NCI-H2196 treated with DMSO at 0.1 percent for 48 hours (cell line): ENCODE measurements at regions not wholly inside any gene's neighbourhood (a gene's known extent, or its start where the extent isn't known, plus 50 kb on each side); places are given as distances from the start of the nearest gene placed in this dataset.
"Not testable (repeated sequence)": the region's sequence is repeated elsewhere in the genome, so short reads cannot be mapped to it uniquely, and the experiment has no call there.

ENCODE experiments used
- DNase-seq: peaks from one replicate; lab custom pipeline; 2025; ENCODE audit not compliant: unreplicated experiment; lab: John Stamatoyannopoulos, UW

DNA sequence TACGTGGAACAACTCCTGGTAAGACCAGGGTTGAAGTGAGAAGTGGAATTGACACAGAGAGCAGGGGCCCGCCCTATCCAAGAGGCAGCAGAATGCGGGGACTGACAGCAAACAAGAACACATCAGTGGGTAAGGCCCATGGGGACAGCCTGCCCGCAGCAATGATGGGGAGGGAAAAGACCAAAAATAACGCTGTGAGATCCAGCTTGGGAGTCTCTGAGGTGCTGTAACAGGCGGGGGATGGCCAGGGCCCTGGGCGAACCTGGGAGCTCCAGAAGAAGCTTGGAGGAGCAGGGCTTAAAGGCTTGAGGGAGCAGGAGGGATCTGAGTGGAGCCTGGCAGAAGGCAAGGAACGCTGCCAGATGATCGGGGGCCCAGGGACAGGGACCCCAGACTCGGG, 173.4 kb downstream of the TMEM200C start:
- no peak for DNase-seq

DNA sequence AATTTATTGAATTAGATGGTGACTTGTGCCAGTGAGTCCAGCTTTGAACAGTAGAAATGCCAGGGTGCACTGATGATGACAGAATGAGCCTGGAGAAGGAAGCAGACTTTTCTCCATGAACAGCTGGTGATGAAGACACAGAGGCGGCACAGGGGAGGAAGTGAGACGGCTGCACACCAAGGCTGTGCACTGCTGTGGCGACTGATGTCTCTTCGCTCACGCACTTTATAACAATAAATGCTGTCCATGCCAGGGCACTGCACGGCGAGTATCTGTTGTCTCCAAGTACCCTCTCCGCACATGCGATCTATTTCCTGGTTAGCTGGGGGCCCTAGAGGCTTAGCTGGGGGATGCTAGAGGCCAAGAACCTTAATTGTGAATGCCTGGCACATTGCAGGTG, 175.2 kb downstream of the TMEM200C start:
- DNase-seq = no peak

DNA sequence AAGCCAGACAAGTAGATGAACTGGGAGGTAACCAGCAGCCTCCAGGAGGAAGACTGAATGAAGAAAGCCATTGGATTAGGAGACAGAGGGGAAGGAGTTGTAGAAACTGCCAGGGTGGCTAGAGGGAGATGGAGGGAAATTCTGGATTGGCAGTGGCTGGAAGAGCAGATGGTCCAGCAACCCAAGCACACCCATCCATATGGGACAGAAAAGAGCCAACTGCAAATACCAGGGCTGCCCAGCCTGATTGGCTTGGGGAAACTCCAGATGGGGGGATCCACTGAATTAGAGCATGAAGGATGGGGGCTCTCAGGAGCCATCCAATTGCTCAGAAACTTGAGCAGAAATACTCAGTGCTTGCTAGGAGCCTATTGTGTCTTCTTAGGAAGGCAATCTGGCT, 173.5 kb upstream of the EPB41L3 start:
- DNase-seq = no peak

DNA sequence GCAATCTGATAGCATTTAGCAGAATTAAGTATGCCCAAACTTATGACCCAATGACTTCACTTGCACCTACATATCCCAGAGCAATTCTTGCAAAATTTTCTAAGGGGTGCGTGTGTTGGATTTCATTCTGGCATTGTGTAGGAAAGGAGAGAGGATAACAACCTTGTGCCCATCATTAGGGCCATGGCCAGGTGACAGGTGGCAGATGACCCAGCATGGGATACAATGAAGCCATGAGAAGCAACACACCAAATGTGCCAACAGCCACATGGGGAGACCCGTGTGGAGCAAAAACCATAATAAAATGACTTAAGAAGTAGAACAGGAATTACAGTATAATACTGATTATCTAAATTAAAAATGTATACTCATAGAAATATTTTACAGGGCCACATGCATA, 166.9 kb upstream of the EPB41L3 start:
- DNase-seq = no peak

DNA sequence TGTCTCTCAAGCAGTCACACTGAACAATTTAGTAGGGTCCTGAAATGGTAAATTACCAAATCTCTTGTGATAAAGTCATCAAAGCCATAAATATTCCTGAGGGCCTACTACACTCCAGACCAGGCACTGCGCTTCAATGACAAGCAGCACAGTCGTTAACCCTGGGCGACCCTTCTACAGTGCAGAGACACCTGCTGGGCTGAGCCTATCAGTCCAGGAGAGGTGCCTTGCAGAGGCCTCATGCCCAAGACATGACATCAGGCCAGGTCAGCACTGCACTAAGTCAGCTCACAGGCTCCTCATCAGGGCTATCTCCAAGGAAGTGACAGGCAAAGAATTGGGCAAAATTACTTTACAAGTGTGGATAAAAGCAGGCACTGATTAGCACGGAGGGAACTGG, 166.4 kb upstream of the EPB41L3 start:
- DNase-seq = no peak

DNA sequence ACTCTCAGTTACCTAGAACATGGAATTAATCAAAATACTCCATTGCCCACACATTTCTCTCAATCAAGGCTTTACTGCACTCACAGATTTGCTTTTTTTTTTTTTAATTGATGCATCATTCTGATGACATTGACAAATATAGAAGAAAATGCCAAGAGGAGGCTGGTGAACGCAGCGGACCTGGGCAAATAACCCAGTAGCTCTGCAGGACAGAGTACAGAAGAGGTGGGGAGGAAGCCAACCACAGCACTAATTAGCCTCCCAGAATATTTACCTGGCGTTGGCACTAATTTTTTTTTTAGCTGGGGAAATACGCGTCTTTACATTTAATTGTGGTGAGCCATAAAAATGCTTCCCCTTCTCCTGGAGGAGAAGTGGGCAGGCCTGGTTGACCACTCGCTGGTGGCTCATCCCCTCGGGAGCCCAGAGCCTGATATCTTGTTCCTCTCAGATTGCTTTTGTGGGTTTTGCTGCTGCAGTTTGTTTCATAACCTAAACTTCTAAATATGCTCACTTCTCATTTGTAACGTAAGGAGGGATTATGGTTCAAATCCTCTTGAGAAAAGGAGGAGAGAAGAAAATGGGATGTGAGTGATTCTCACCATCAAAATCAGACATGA, 165.8 kb upstream of the EPB41L3 start:
- no peak for DNase-seq

DNA sequence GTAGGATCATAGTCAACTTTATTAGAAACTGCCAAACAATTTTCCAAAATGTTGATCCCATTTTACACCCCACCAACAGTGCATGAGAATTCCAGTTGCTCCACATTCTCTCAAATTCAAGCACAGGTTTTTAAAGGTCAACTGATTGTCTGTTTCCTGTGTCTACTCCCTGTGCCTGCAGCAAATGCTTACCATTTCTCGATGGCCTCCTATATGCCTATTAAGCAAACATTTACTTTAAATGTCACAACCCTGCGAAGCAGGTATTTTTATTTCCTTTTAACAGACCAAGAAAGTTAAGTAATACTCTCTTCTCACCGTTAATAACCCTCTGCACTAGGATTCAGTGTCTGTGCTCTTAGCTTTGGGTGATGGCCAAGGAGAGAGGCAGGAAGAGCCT, 163.8 kb upstream of the EPB41L3 start:
- no peak for DNase-seq

DNA sequence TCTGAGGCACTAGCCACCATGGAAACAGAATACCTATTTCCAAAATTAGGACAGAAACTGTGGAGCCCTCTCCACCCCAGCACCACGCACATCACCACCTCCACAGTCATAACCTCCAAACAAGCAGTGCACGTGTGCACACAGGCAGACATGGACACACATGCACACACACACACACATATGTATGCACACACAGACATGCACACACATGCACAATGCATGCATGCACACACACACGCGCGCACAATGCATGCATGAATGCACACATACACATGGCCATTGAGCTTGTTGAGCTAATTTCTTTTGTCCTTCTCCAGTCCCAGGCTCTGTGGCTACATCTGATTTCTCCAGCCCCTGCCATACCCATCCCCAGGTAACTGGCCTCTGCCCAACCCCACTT, 161.6 kb upstream of the EPB41L3 start:
- DNase-seq = no peak

DNA sequence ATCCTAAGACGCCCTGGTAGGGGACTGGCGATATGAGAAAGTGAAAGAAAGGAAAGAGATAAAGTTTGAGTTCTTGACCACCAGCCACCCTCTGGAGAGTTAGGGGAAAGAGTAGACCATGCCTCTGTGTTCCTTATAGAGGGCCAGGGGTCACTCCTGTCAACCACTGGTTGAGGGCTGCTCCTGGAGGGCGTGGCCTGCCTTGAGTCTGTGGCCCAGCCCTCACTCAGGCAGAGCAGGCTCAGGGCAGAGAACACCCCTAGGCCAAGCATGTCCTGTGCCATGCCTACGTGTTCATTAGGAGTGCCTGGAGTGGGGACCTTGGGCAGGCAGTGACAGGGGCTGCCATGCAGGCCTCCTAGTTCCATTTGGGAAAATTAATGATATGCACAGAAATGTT, 161.1 kb upstream of the EPB41L3 start:
- no peak for DNase-seq

DNA sequence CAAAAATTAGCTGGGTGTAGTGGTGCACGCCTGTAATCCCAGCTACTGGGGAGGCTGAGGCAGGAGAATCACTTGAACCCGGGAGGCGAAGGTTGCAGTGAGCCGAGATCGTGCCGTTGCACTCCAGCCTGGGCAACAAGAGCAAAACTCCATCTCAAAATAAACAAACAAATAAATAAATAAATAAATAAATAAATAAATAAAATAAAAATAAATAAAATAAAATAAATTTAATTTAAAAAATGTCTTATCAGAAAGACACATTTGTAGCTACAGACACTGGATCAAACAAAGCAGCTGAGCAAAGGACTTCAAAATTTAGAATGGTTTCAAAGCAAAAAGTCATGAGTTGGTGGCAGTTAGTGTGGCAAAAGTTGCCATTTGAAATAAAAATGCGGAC, 158.2 kb upstream of the EPB41L3 start:
- DNase-seq = not testable (repeated sequence)

DNA sequence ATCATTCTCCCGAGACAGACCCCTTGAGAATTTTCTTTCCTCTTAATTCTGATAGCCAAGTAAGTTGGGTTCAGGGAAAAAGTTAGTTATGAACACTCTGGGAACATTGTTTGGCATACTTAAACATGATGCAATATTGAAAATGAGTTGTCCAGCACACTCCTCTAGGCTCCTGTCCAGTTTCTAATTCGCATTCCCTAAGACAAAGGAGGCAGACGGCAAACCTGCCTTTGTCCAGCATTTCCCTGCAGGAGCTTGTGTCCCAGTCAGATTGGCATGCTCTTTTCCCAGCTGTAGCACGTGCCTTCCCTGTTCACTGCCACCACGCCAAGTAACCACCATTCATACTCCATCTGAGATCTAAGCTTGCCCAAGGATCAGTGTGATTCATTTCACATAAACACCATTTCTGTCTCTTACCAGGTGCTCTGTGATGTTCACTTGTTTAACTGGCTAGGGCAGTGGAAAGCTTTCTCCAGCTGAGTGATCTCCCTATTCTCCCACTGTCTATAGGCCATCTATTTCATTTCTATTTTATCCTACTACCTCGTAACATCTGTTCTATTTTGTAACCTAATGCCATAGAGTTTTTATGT, 150.0 kb upstream of the EPB41L3 start:
- no peak for DNase-seq

DNA sequence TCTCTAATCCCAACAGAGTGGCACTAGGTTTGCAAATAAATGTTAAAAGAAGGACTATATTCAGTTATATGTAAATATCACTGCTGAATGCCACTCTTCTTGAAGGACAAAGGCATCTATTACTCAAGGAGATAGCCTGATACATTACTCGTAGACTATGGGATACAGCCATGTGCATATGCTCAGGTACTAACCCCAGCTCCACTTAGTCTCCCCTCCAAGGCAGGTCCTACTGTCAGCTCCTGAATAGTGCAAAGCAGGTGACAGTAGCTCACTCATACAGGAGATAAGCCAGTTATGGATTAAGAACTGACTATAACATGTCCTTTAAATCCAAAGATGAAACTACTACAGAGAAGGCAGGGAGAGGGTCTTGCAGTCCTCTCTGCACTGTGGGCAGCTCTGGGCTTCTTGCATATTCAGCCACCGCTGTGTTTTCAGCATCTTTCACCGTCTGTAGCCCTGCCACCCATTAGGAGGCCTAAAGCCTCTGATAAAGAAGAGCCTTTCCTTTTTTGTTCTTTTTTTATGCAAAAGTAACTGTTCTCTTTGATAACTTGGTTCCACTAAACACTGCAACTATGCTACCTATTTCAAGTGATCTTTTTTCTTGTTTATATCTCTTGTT, 135.1 kb upstream of the EPB41L3 start:
- DNase-seq = no peak

DNA sequence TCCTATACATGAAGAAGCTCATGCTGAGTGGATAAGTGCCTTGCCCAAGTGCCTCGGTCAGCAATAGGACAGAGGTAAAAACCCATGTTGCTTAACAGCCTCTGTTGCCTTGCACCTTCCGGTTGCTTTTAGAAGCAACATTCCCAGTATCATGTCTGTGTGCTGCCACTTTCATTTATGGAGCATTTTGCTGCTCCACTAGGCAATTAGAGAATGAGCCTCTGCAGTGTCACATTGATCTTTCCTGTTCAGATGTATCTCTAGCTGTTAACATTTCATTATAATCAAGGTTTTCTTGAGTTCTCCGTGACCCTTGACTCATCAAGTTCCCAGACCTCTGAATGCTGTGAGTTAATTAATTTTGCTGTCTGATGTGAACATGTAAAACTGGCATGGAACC, 134.5 kb upstream of the EPB41L3 start:
- no peak for DNase-seq

DNA sequence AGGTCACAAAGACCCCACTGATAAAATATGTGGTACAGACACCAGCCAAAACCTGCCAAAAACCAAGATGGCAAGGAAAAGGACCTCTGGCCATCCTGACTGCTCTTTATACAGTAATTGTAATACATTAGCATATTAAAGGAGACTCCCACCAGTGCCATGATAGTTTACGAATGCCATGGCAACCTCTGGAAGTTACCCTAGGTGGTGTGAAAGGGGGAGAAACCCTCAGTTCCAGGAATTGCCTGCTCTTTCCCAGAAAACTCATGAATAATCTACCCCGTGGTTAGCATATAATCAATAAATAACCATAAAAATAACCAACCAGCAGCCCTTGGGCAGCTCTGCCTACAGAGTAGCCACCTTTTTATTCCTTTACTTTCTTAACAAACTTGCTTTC, 129.8 kb upstream of the EPB41L3 start:
- no peak for DNase-seq

DNA sequence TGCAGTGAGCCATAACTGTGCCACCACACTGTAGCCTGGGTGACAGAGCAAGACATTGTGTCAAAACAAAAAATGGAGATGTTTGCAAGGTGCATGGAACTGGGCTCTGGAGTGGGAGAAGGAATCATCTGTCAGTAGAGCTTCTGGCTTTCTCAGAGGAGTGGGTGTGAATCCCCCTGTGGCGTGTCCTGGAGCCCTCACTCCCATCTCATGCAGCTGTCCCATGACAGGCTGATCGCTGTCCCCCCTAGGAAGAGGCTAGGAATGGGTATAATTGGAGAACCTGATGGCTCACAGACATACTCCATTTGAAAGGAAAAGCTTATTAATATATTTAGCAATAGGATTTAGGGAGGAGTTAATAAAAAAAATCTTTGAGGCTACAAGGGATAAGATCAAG, 125.8 kb upstream of the EPB41L3 start:
- no peak for DNase-seq

DNA sequence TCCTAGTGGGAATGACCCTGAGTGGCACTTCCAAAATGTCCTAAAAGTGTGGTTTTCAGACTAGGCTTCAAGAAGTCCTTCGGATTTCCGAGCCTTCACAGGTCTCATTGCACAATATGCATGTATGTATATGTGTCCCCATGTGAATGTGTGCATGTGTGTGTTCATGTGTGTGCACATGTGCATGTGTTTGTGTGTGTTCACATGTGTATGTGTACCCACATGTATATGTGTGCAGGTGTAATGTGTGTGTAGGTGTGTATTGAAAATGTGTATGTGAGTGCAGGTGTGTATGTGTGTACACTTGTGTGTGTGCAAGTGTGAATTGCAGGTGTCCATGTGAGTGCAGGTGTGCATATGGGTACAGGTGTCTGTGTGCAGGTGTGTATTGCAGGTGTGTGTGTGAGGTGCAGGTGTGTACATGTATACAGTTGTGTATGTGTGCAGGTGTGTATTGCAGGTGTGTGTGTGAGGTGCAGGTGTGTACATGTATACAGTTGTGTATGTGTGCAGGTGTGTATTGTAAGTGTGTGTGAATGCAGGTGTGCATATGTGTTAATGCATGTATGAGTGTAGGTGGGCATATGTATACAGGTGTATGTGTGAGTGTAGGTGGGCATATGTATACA, 124.4 kb upstream of the EPB41L3 start:
- DNase-seq = no peak

DNA sequence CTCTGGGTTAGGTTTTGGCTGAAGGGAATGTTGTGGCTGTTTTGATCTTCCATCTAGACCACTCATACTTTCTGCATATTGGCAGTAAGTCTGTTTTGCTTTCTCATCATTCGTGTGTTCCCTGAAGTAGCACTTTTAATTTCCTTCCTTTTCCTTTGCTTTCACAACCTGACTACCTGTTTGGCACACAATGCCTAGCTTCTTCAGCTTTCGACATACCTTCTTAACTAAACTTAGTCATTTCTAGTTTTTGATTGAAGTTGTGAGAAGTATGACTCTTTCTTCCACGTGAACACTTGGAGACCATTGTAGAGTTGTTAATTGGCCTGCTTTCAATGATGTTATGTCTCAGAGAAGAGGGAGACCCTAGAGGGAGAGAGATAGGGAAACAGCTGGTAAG, 123.6 kb upstream of the EPB41L3 start:
- DNase-seq = no peak

DNA sequence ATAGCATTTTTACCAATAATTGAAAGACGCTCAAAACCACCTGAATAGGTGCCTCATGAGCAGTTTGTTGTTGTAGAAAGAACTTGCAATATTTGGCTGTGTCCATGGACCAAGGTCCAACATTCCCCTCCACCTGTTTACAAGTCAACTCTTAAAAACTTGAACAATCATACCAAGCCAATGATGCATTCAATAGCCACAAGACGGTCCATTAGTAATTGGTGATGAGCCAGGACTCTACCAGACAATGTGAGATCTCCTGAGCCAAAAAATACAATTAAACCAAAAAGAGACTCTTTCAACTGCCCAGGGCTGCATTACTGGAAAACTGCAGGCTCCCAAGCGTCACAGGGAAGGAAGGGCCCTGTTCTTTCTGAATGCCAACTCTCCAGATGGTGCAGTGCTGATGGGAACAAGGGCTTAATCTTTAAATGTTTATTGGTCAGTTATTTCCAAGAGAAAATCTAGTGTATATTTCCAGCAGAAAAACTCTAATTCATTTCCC, 118.8 kb upstream of the EPB41L3 start:
- DNase-seq = no peak

DNA sequence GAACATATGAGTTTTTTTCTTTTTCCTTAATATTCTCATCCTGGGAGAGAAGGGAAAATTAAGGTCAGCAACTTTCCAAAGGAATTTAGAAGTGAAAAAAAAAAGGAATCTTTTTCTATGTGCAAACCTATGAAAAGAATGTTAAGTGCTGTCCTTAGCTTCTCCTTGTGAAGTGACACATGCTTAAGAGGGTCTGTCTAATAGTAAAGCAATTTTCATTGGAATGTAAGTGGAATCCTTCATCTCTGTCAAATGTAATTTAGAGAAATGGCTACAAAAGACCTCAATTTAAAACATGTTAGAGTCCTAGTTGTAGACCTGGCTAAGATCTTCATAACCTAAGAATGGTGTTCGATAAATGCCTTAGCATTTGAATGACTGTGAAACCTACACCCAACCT, 117.4 kb upstream of the EPB41L3 start:
- DNase-seq = no peak

DNA sequence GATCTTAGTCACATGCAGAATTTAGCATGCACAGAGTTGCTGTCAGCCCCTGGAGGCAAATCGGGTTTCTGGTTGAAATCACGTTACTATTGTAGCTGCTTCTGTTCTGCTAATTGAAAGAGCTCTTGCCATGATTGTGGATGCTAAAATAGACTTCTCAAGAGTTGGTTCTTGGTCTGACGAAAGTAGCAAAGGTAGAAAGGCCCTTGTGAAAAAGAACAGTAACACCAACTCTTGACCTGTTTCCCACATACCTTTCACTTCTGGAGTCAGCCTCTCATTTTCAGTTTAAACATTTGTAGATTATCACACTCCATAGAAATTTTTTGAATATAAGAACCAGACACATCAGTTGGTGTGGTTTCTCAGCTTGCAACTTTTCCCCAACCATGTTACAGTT, 110.0 kb upstream of the EPB41L3 start:
- DNase-seq = no peak

DNA sequence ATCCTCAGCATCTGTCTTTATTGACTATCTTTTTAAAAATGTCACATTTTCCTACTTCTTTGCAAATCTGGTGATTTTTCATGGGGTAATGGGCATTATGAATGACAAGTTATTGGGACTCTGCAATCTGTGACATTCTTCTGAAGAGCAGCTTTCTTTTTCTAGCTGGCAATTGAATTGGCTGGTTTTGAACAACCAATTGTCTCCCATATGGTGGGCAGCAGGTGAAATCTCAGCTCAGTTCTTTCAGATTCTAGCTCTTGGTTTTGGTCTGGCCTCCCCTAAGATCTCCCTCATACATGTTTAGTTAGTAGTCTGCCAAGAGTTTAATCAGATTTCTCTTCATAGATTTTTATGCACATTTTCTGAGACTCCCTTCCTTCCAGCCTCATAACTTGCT, 107.9 kb upstream of the EPB41L3 start:
- DNase-seq = no peak

DNA sequence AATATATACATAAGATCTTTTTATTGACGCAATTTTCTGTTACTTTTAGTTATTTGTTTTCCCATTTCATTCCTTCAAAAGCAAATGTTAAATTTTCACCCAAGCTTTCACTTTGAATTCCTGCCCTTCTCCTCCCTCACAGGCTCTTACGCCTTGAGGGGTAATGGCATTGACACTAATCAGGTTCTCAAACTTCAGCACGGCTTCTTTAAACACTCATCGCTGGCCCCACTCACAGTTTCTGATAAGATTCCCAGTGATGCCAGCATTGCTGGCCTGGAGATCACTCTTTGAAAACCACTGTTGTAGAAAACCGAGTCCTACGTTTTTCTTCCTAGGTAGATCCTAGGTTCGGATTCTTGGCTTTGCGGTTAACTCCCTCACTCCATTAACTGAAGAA, 105.6 kb upstream of the EPB41L3 start:
- DNase-seq = no peak
